Nucleus accumbens (tissue), 56 donors: ENCODE measurements at regions not wholly inside any gene's neighbourhood (a gene's known extent, or its start where the extent isn't known, plus 50 kb on each side); places are given as distances from the start of the nearest gene placed in this dataset.

ENCODE experiments used
- DNase-seq, 56 donors: peaks; one replicate each; lab custom pipeline; 2025; lab: John Stamatoyannopoulos, UW

GRCh38 chr11:91698845-91699244 lies 525.8 kb upstream of the FAT3 start:
- DNase-seq: no peak

DNA sequence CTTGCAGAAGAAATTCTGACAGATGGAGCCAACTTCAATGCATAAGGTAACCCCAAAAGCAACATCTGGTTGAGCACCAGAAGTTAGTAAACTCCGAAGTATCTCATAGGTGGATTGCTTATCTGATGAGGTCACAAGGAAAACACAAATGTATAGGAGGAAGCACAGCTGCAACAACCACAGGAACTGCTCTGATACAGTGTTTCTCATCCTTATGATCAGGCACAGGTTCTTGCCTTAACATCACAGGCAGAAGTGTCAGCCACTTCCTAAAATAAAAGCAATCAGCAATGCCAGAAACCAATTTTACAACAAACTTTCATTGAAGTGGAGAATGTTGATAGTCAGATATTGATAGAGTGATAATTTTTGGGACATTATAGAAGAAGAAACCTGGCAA lies 530.3 kb upstream of the FAT3 start:
- no peak for DNase-seq

GRCh38 chr11:91691872-91692271 lies 532.7 kb upstream of the FAT3 start:
- DNase-seq: no peak

DNA sequence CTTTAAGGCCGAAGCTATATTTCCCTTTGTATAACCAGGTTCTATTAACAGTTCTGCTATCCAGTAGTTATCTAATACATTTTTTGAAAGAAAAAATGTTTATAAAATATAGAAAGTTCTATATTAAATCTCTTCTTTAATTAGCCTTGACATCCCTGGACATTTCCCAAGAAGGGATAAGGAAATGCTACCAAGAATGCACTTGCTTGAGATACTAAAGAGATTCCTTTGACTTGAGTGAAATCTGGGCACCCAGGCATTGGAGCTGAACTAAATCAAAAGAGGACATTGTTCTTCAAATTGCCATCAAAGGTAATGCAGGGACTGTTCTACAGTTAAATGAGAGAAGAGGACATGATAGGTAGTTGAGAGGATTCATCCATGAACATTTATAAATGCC lies 535.9 kb upstream of the FAT3 start:
- no peak for DNase-seq

- no peak for DNase-seq
These were observed 537.9 kb upstream of the FAT3 start for GRCh38 chr11:91686700-91687099.

GRCh38 chr11:91686281-91686680 lies 538.3 kb upstream of the FAT3 start:
- DNase-seq: no peak

DNA sequence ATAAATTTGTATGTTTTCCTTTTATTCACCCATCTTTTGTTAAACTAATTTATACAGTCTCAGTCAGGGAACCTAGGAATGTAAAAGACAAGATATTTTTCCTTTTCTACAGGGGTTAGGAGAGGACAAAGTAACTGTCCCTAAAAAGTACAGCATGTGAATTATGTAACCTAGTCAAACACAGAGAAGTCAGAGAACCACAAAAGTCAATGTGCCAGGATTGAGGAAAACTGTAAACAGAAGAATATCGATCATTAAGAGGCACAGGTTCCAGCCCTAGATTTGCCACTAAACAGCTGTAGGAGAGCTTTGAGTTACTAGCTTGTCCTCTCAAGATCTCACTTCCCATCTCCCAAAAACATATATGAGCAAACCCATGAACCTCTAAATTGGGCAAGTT lies 550.9 kb upstream of the FAT3 start:
- DNase-seq: no peak

GRCh38 chr11:91664521-91664920 lies 560.1 kb upstream of the FAT3 start:
- no peak for DNase-seq

GRCh38 chr11:91660036-91660435 lies 564.6 kb upstream of the FAT3 start:
- DNase-seq: no peak

DNA sequence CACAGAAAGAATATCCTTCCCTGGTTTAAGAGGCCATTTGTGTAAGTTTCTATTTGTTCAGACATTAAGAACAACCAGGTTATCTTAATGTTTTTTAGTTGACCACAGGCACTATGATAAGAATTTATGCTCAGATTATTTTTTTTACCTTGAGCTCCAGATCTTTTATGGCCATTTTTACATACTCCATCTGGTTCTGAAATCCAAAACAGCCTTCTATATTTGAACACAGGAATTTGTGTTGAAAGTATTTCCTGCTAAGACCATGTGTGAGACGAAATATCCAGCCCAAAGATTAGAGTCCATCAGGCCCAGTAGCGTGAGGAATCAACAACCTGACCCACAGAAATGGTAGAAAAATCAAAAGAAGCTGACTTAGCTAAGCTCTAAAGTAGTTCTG lies 569.9 kb upstream of the FAT3 start:
- no peak for DNase-seq

DNA sequence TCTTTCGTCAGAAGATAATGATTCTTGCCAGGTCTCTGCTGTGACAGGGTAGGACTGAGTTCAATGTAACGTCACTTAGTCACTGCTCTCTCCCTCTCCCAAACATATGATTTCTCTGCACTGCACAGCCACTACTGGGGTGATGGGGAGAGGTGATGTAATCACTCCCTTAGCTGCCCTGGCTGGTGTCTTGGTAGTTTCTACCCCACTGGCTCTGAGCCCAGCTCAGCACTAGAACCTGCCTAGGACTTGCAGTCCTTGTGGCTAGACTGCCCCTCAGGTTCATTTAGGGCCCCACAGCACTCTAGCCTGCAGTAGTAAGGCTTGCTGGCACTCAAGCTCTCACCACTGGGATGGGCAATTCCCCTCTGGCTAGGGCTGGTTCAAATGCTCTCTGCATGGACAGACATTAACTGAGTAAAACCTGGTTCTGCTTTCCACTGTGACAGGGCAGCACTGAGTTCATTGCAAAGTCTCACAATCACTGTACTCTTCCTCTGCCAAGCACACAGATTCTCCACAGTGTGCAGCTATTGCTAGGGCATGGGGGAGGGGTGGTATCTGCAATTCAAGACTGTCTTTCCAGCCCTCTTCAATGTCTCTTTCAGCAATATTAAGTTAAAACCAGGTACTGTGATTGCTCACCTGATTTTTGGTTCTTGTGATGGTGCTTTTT lies 571.4 kb upstream of the FAT3 start:
- DNase-seq: peak in 4 of 56 donors; percentile 0 to 18 (median 2)

- DNase-seq: no peak
These were observed 573.8 kb upstream of the FAT3 start for GRCh38 chr11:91650802-91651201.

GRCh38 chr11:91641153-91641552 lies 583.5 kb upstream of the FAT3 start:
- no peak for DNase-seq

DNA sequence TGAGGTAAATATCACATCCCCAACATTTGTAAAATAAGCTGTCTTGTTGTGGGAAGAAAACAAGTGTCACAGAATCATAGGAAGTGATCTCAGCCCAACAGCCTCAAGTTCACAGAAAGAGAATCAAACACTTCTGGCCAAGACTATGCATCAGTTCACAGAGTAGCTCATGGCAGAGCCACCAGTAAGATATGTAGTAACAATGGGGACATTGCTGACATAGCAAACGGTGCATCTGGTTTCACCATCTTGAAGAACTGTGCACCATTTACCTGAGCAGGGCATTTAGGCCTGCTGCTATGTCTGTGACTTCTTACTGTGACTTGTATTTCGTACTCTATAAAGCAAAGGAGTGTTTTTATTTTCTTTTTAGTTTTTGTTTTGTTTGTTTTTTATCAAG lies 585.3 kb upstream of the FAT3 start:
- DNase-seq: no peak

DNA sequence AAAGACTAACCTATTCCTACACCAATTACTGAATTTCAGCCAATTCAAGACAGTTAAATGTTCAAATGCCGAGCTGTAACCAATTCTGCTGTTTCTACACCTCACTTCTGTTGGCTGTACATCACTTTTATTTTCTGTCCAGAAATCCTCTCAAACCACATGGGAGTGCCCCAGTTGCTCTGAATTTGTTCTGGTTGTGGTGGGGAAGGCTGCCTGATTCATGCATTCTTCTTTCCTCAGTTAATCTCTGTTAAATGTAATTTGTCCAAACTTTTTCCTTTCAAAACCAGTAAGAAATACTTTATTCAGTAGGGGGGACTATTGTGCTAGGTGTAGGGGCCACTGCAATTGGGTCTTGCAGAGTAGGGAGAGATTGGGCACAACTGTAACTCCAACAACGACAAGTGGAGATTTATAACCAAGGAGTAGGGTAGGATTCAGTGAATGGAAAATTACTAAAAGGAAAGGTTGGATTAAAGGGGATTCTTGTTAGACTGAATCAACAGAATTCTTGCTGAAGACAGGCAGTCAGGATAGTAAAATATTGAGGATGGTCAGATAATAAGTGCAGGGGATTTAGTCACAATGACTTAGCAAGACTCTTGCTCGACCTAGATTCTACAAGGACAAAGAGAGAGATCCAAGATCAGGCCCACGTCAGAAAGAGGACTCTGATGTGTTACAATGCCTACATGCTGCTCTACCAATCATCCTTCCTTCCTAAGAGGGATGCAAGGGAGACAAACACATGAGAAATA lies 593.5 kb upstream of the FAT3 start:
- DNase-seq: no peak

- no peak for DNase-seq
These were observed 599.1 kb upstream of the FAT3 start for GRCh38 chr11:91625495-91625894.

GRCh38 chr11:91624021-91624420 lies 600.6 kb upstream of the FAT3 start:
- DNase-seq: no peak

GRCh38 chr11:91608677-91609076 lies 615.9 kb upstream of the FAT3 start:
- no peak for DNase-seq

DNA sequence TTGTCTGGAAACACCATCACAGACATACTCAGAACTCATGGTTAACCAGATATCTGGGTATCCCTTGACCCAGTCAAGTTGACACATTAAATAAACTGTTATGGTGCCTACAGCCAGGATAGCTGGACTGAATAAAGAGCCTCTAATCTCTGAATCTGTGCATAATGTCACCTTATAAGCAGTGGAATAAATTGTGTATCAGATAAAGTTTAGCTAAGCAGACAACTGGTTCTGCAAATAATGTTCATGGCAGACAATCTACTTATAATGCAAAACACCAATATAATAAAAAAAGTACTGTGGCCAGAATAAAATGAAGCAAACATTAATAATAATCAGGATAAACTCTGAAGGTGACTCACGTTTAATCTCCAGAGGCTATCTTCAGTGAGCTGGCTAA lies 628.5 kb upstream of the FAT3 start:
- no peak for DNase-seq

DNA sequence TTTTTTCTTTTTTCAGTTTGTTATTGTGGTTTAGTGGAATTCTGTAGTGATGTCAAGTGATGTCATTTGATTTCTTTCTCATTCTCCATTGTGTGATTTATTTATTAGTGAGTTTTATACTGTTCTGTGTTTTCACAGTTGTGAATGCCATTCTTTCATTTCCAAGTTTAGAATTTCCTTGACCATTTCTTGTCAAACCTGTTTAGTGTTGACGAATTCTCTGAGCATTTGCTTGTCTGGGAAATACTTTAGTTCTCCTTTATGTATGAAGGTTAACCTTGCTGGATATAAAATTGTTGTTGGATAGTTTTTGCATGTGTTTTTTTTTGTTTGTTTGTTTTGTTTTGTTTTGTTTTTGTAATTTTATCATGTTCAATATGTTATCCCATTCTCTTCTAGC lies 633.6 kb upstream of the FAT3 start:
- no peak for DNase-seq

GRCh38 chr11:91587131-91587530 lies 637.5 kb upstream of the FAT3 start:
- no peak for DNase-seq

GRCh38 chr11:91585035-91585801 lies 639.4 kb upstream of the FAT3 start:
- DNase-seq: no peak
